HL-60 (cell line): ENCODE measurements at regions not wholly inside any gene's neighbourhood (a gene's known extent, or its start where the extent isn't known, plus 50 kb on each side); places are given as distances from the start of the nearest gene placed in this dataset.

Experiments
- CTCF ChIP-seq: IDR thresholded peaks from one replicate; pipeline ENCODE4 v1.5.1; 2011; ENCODE audit warnings: low read length, control low read depth, inconsistent platforms; ENCODE audit not compliant: insufficient read depth
- GABPA ChIP-seq: IDR thresholded peaks from 2 replicates; pipeline ENCODE4 v1.6.1; 2012; ENCODE audit warnings: low read depth
- POLR2AphosphoS5 ChIP-seq: IDR thresholded peaks from 2 replicates; pipeline ENCODE4 v1.6.1; 2012; ENCODE audit warnings: low read depth
- REST ChIP-seq: IDR thresholded peaks from 2 replicates; pipeline ENCODE4 v1.6.1; 2012; ENCODE audit warnings: low read depth; ENCODE audit not compliant: insufficient replicate concordance
- SPI1 ChIP-seq: IDR thresholded peaks from 2 replicates; pipeline ENCODE4 v1.6.1; 2012; ENCODE audit warnings: low read depth, mild to moderate bottlenecking, borderline replicate concordance

- TF ChIP-seq CTCF (no peak), REST (no peak), GABPA (no peak), SPI1 (no peak), POLR2AphosphoS5 (no peak)
Observed at GRCh38 chr2:224222291-224222690, 179.6 kb downstream of the FAM124B start.
